DND-41 (cell line): ENCODE measurements at regions not wholly inside any gene's neighbourhood (a gene's known extent, or its start where the extent isn't known, plus 50 kb on each side); places are given as distances from the start of the nearest gene placed in this dataset.

Experiments used
- ATAC-seq: fragments of 200-7000 bp; cut with Tn5 transposase; 3 replicates; pipeline ENCODE4 v1.9.1; 2021; ENCODE audit warnings: low read depth; ENCODE audit not compliant: insufficient read depth
- DNase-seq: peaks from one replicate; pipeline ENCODE4 v3.0.0-alpha.2; 2020
- H2AFZ ChIP-seq: 2 replicates; pipeline ENCODE4 v1.6.0; 2012; ENCODE audit warnings: low read depth, low read length
- H3K27ac ChIP-seq: 2 replicates; pipeline ENCODE4 v1.5.1; 2012; ENCODE audit warnings: low read length, inconsistent platforms
- H3K27me3 ChIP-seq: fragments of 200-600 bp; sonication (generic); 2 replicates; pipeline ENCODE4 v1.6.0; 2012; ENCODE audit warnings: low read length, mild to moderate bottlenecking, inconsistent platforms; ENCODE audit not compliant: insufficient read depth, poor library complexity
- H3K36me3 ChIP-seq: 2 replicates; pipeline ENCODE4 v1.5.1; 2012; ENCODE audit warnings: low read length, inconsistent platforms; ENCODE audit not compliant: insufficient read depth
- H3K4me1 ChIP-seq: 2 replicates; pipeline ENCODE4 v1.5.1; 2012; ENCODE audit warnings: mild to moderate bottlenecking, low read length; ENCODE audit not compliant: insufficient read depth
- H3K4me2 ChIP-seq: 2 replicates; pipeline ENCODE4 v1.6.0; 2012; ENCODE audit warnings: mild to moderate bottlenecking, moderate library complexity, low read length, inconsistent platforms; ENCODE audit not compliant: insufficient read depth
- H3K4me3 ChIP-seq, 2 experiments: fragments of 200-600 bp in 1 of 2; shearing (Covaris generic) in 1 of 2; 2 replicates each; pipeline ENCODE4 v1.5.1; 2012 to 2016; ENCODE audit warnings: inconsistent platforms in 2 of 2, low read length in 2 of 2, mild to moderate bottlenecking in 2 of 2, low read depth in 1 of 2, moderate library complexity in 1 of 2
- H3K79me2 ChIP-seq: 2 replicates; pipeline ENCODE4 v1.6.0; 2012; ENCODE audit warnings: low read length, inconsistent platforms; ENCODE audit not compliant: insufficient read depth
- H3K9ac ChIP-seq: 2 replicates; pipeline ENCODE4 v1.6.0; 2012; ENCODE audit warnings: low read depth, mild to moderate bottlenecking, inconsistent platforms, low read length, moderate library complexity
- H3K9me3 ChIP-seq: 2 replicates; pipeline ENCODE4 v1.5.1; 2012; ENCODE audit warnings: low read length, moderate library complexity, mild to moderate bottlenecking, inconsistent platforms; ENCODE audit not compliant: insufficient read depth, severe bottlenecking
- H4K20me1 ChIP-seq: 2 replicates; pipeline ENCODE4 v1.6.0; 2012; ENCODE audit warnings: low read length; ENCODE audit not compliant: insufficient read depth
- EZH2 ChIP-seq: IDR thresholded peaks from 3 replicates; pipeline ENCODE4 v1.6.1; 2012; ENCODE audit warnings: borderline replicate concordance, low read depth, mild to moderate bottlenecking, moderate library complexity, low read length, inconsistent platforms; ENCODE audit not compliant: severe bottlenecking
- TF ChIP-seq, protein P1 (sequence below): IDR thresholded peaks from 2 replicates; pipeline ENCODE4 v1.5.1; 2012; ENCODE audit warnings: borderline replicate concordance, low read length, moderate library complexity, mild to moderate bottlenecking; ENCODE audit not compliant: poor library complexity, severe bottlenecking; ENCODE audit errors: extremely low read depth

DNA sequence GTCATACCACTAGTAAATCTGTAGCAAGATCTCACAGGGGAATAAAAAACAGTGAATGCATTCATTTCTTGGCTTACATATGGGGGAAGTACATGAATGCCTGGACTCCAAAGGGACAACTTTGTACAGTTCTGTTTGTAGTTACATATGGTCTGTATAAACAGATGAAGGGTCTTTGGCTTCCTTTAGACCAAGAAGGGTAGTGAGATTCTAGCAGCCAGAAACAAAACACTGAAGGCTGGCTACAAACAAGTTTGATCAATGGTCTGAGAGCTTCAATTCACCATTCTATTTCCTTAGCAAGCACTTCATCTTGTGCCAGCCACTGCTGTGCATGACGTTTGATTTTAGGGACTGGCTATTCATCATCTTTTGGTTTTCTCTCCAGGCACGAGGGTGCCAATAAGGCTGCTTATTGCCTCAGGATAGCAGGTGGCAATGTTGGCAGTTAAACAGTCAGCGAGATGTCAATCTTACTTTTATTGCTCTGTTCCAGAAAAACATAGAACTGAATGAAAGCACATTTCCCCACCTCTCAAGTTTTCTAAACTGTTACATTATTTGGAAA, 313.7 kb upstream of the COL8A1 start:
- H3K79me2 ChIP-seq = no peaks in the 10 kb centered on the region
- H3K4me1 ChIP-seq = peaks cover 10% of the 10 kb centered on the region; the same call in 1 of the 2 replicates
- no peak overlapping the region; the same call in 1 of the 2 replicates for H3K27ac ChIP-seq
- no peaks in the 10 kb centered on the region for H4K20me1 ChIP-seq
- no peaks in the 10 kb centered on the region for H3K36me3 ChIP-seq
- ATAC-seq (no peak), DNase-seq (no peak)
- TF ChIP-seq EZH2 = no peak
- TF ChIP-seq, protein P1, sequence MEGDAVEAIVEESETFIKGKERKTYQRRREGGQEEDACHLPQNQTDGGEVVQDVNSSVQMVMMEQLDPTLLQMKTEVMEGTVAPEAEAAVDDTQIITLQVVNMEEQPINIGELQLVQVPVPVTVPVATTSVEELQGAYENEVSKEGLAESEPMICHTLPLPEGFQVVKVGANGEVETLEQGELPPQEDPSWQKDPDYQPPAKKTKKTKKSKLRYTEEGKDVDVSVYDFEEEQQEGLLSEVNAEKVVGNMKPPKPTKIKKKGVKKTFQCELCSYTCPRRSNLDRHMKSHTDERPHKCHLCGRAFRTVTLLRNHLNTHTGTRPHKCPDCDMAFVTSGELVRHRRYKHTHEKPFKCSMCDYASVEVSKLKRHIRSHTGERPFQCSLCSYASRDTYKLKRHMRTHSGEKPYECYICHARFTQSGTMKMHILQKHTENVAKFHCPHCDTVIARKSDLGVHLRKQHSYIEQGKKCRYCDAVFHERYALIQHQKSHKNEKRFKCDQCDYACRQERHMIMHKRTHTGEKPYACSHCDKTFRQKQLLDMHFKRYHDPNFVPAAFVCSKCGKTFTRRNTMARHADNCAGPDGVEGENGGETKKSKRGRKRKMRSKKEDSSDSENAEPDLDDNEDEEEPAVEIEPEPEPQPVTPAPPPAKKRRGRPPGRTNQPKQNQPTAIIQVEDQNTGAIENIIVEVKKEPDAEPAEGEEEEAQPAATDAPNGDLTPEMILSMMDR = no peak
- no peak overlapping the region for H2AFZ ChIP-seq
- H3K9me3 ChIP-seq = no peaks in the 10 kb centered on the region
- H3K4me2 ChIP-seq = no peak overlapping the region
- H3K9ac ChIP-seq = no peak overlapping the region
- no peak overlapping the region for H3K4me3 ChIP-seq
- H3K27me3 ChIP-seq = no peaks in the 10 kb centered on the region

DNA sequence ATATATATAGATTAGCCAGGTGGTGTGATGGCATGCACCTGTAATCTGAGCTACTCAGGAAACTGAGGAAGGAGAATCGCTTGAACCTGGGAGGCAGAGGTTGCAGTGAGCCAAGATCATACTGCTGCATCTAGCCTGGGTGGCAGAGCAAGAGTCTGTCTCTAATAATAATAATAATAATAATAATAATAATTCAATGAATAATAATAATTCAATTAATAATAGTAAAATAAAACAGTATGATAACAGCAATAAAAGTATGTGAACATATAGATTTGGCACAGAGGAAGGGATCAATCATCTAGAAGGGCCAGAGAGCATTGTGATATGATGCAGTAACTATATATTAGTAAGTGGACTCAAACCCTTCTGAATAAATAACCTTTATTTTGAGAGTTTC, 314.5 kb upstream of the COL8A1 start:
- no peak overlapping the region for H3K4me3 ChIP-seq
- no peaks in the 10 kb centered on the region for H3K9me3 ChIP-seq
- H3K4me2 ChIP-seq = no peak overlapping the region
- H3K4me1 ChIP-seq = peaks cover 10% of the 10 kb centered on the region; the same call in 1 of the 2 replicates
- H3K36me3 ChIP-seq = no peaks in the 10 kb centered on the region
- H3K79me2 ChIP-seq = no peaks in the 10 kb centered on the region
- TF ChIP-seq EZH2 = no peak
- TF ChIP-seq, protein P1 = no peak
- H4K20me1 ChIP-seq = no peaks in the 10 kb centered on the region
- no peak overlapping the region for H2AFZ ChIP-seq
- no peak overlapping the region for H3K9ac ChIP-seq
- no peaks in the 10 kb centered on the region for H3K27me3 ChIP-seq
- ATAC-seq (no peak), DNase-seq (no peak)
- no peak overlapping the region for H3K27ac ChIP-seq

DNA sequence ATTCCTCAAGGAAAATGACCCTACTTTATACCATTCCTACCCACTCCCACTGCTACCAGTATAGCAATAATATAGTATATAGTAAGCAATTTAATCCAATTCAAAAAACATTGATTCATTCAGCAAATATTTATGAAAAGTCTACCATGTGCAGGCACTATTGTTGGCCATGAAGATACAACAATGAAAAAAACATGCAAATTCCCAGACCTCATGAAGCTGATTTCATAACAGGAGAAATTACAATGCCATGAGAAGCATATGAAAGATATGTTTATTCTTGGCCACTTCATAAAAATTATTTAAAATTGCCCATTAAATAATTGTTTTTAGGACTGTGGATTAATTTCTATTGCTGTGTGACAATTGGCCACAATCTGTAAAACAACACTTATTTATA, 315.8 kb upstream of the COL8A1 start:
- no peak for DNase-seq
- TF ChIP-seq, protein P1 = no peak
- TF ChIP-seq EZH2 = no peak
- H3K36me3 ChIP-seq = no peaks in the 10 kb centered on the region
- H3K4me1 ChIP-seq = peaks cover 10% of the 10 kb centered on the region; the same call in 1 of the 2 replicates
- H3K4me3 ChIP-seq = no peak overlapping the region
- H3K9me3 ChIP-seq = no peaks in the 10 kb centered on the region
- ATAC-seq = no peak
- no peak overlapping the region for H3K27ac ChIP-seq
- no peak overlapping the region for H3K4me2 ChIP-seq
- no peaks in the 10 kb centered on the region for H4K20me1 ChIP-seq
- H2AFZ ChIP-seq = no peak overlapping the region
- no peaks in the 10 kb centered on the region for H3K27me3 ChIP-seq
- H3K9ac ChIP-seq = no peak overlapping the region
- no peaks in the 10 kb centered on the region for H3K79me2 ChIP-seq

DNA sequence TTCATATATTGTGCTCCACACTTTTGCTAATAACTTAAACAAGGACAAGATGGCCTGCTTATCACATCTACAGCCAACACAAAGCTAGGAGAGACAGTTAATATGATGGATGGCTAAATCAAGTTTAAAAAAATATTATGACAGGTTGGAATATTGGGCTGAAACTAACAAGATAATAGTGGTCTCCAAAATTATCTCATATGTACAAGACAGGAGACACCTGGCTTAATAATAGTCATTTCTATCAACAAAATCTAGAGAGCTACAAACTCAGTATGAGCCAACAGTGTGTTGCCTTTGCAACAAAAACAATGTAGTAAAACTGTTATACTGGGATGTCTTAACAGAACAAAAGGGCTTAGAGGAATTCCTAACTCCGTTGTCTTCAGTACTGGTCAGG, 317.1 kb upstream of the COL8A1 start:
- no peaks in the 10 kb centered on the region for H4K20me1 ChIP-seq
- no peaks in the 10 kb centered on the region for H3K36me3 ChIP-seq
- H3K9ac ChIP-seq = no peak overlapping the region
- H3K4me3 ChIP-seq = no peak overlapping the region
- H2AFZ ChIP-seq = no peak overlapping the region
- ATAC-seq (no peak), DNase-seq (no peak)
- H3K27me3 ChIP-seq = no peaks in the 10 kb centered on the region
- no peak overlapping the region for H3K27ac ChIP-seq
- H3K4me2 ChIP-seq = no peak overlapping the region
- no peak for TF ChIP-seq EZH2
- TF ChIP-seq, protein P1 = no peak
- H3K79me2 ChIP-seq = no peaks in the 10 kb centered on the region
- H3K4me1 ChIP-seq = peaks cover 10% of the 10 kb centered on the region; the same call in 1 of the 2 replicates
- H3K9me3 ChIP-seq = no peaks in the 10 kb centered on the region
